Vagina (tissue), 2 donors: ENCODE measurements at regions not wholly inside any gene's neighbourhood (a gene's known extent, or its start where the extent isn't known, plus 50 kb on each side); places are given as distances from the start of the nearest gene placed in this dataset.
"Not testable (repeated sequence)": the region's sequence is repeated elsewhere in the genome, so short reads cannot be mapped to it uniquely, and the experiment has no call there.

ENCODE experiments used
- CTCF ChIP-seq, 3 experiments: fragments of 450-650 bp in 2 of 3; fragments of 200-600 bp in 1 of 3; sonication (generic) in 1 of 3; IDR thresholded peaks; one replicate each; pipeline ENCODE4 v1.5.1; 2017 to 2019; ENCODE audit warnings: antibody characterized with exemption in 3 of 3, mild to moderate bottlenecking in 2 of 3, moderate library complexity in 2 of 3
- POLR2A ChIP-seq, 2 donors: fragments of 450-650 bp; IDR thresholded peaks; one replicate each; pipeline ENCODE4 v1.6.1; 2017; ENCODE audit warnings: antibody characterized with exemption in 2 of 2, mild to moderate bottlenecking in 2 of 2, moderate library complexity in 2 of 2
- POLR2AphosphoS5 ChIP-seq, 2 donors: sonication (generic); formaldehyde crosslinking; IDR thresholded peaks; one replicate each; pipeline ENCODE4 v1.9.0; 2017; ENCODE audit warnings: antibody characterized with exemption in 2 of 2, mild to moderate bottlenecking in 2 of 2, low read depth in 1 of 2; ENCODE audit not compliant: insufficient read depth in 1 of 2

DNA sequence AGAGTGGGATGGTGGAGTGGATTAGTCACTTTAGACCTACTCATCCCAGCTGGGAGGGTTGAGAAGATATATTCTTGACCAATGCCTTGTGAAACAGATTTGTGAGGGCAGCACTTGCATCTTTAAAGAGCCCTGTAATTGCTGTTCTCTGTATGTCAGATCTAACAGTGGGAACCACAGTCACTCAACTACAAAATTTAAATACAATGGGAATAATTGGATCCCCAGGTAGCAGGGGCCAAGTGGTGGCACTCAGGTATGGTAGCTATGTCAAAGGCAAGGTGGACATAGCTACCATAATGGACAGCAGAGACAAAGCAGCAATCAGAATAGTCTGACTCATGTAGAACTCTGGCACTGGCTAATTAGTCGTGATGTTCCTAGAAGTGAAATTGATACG lies 559.6 kb downstream of the PTPRU start:
- not testable (repeated sequence) for TF ChIP-seq CTCF (IDR thresholded peaks at IDR 0.05); POLR2A (IDR thresholded peaks at IDR 0.05); POLR2AphosphoS5 (IDR thresholded peaks at IDR 0.05; ENCODE audit: insufficient read depth in 1 of 2, low read depth in 1 of 2)
